HepG2 (cell line): ENCODE measurements at regions not wholly inside any gene's neighbourhood (a gene's known extent, or its start where the extent isn't known, plus 50 kb on each side); places are given as distances from the start of the nearest gene placed in this dataset.

Experiments
- AKNA ChIP-seq: sonication (generic); formaldehyde crosslinking; IDR thresholded peaks from 2 replicates; pipeline ENCODE4 v1.4.0; 2020; ENCODE audit warnings: missing genetic modification reagents, borderline replicate concordance
- DBP ChIP-seq: sonication (generic); formaldehyde crosslinking; IDR thresholded peaks from 2 replicates; pipeline ENCODE4 v1.4.0; 2020; ENCODE audit warnings: missing genetic modification reagents; ENCODE audit errors: not compliant biosample characterization
- KAT2B ChIP-seq: fragments of 150-350 bp; IDR thresholded peaks from 2 replicates; pipeline ENCODE4 v1.6.1; 2014; ENCODE audit warnings: low read depth, low read length, borderline replicate concordance
- KAT7 ChIP-seq: IDR thresholded peaks from 2 replicates; pipeline ENCODE4 v1.6.1; 2018; ENCODE audit warnings: borderline replicate concordance, missing compliant biosample characterization
- NFE2L1 ChIP-seq: sonication (generic); formaldehyde crosslinking; IDR thresholded peaks from 2 replicates; pipeline ENCODE4 v1.4.0; 2020; ENCODE audit warnings: missing genetic modification reagents, mild to moderate bottlenecking, borderline replicate concordance
- TP53 ChIP-seq: sonication (generic); formaldehyde crosslinking; conservative IDR thresholded peaks from 2 replicates; pipeline ENCODE4 v1.4.0; 2020; ENCODE audit warnings: missing genetic modification reagents
- ZBTB42 ChIP-seq: sonication (generic); formaldehyde crosslinking; IDR thresholded peaks from 2 replicates; pipeline ENCODE4 v1.5.0; 2020; ENCODE audit warnings: mild to moderate bottlenecking, missing genetic modification reagents
- ZFP91 ChIP-seq: sonication (generic); formaldehyde crosslinking; IDR thresholded peaks from 2 replicates; pipeline ENCODE4 v1.9.0; 2022; ENCODE audit warnings: missing genetic modification reagents, mild to moderate bottlenecking, borderline replicate concordance
- ZNF274 ChIP-seq: sonication (generic); formaldehyde crosslinking; IDR thresholded peaks from 2 replicates; pipeline ENCODE4 v1.5.1; 2020; ENCODE audit warnings: mild to moderate bottlenecking, missing genetic modification reagents
- ZNF331 ChIP-seq: sonication (generic); formaldehyde crosslinking; IDR thresholded peaks from 2 replicates; pipeline ENCODE4 v1.4.0; 2020; ENCODE audit warnings: missing genetic modification reagents
- ZNF564 ChIP-seq: sonication (generic); formaldehyde crosslinking; IDR thresholded peaks from 2 replicates; pipeline ENCODE4 v1.8.1; 2023; ENCODE audit warnings: mild to moderate bottlenecking, missing genetic modification reagents

DNA sequence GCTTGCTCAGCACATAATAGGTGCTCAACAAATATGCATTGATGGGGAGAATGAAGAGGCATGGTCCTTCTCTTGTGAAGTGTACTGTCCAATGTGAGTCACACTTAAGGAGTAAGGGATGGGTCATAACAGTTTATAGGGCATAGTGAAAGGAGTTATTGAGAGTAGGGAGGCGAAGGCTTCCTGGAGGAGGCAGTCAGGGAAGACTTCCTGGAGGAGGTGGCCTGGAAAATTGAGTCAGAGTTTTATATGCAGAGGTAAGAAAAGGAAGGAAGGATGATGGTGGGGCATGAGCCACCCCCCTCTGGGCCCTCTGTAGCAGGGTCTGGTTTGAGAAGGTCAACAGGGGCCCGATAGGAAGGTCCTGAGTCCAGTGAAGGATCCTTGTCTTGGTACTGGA is 57.0 kb upstream of the ZNF536 start (continued):
- TF ChIP-seq DBP (CRISPR knock-in tag) (no peak), ZNF564 (CRISPR knock-in tag) (no peak), ZBTB42 (CRISPR knock-in tag) (no peak), ZNF274 (no peak), ZFP91 (no peak), TP53 (no peak), AKNA (no peak), KAT2B (no peak), NFE2L1 (CRISPR knock-in tag) (no peak), ZNF331 (no peak), KAT7 (CRISPR knock-in tag) (no peak)
